ENCODE measurements at regions not wholly inside any gene's neighbourhood (a gene's known extent, or its start where the extent isn't known, plus 50 kb on each side); places are given as distances from the start of the nearest gene placed in this dataset.

DNA sequence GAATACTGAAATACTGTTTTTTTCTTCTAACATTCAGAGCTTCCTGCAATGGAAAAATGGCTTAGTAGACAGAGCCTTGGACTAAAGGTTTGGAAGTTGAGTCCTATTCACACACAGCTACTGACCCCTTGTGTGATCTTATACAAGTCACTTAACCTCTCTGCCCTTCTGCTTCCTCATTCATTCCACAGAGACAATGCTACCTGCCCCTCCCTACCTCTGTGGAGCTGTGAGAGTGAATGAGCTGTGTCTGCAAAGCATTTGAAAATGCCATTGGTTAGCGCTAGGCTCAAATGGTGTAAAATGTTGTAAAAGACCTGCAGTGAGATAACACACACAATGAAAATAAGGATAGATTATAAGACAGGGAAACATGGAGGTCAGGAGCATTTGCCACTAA is 214.4 kb downstream of the BARHL2 start:
- TF ChIP-seq, protein P1, sequence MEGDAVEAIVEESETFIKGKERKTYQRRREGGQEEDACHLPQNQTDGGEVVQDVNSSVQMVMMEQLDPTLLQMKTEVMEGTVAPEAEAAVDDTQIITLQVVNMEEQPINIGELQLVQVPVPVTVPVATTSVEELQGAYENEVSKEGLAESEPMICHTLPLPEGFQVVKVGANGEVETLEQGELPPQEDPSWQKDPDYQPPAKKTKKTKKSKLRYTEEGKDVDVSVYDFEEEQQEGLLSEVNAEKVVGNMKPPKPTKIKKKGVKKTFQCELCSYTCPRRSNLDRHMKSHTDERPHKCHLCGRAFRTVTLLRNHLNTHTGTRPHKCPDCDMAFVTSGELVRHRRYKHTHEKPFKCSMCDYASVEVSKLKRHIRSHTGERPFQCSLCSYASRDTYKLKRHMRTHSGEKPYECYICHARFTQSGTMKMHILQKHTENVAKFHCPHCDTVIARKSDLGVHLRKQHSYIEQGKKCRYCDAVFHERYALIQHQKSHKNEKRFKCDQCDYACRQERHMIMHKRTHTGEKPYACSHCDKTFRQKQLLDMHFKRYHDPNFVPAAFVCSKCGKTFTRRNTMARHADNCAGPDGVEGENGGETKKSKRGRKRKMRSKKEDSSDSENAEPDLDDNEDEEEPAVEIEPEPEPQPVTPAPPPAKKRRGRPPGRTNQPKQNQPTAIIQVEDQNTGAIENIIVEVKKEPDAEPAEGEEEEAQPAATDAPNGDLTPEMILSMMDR (IDR thresholded peaks at IDR 0.05; ENCODE audit: extremely low read depth in 1 of 2, insufficient read depth in 1 of 2, low read depth in 1 of 2, low read length in 2 of 2), result no peak
- no peak for TF ChIP-seq EZH2 (IDR thresholded peaks at IDR 0.05; ENCODE audit: borderline replicate concordance, low read depth, low read length, severe bottlenecking)
- TF ChIP-seq POLR2A (IDR thresholded peaks at IDR 0.05; ENCODE audit: low read depth, low read length), result no peak
- TF ChIP-seq, protein P2, sequence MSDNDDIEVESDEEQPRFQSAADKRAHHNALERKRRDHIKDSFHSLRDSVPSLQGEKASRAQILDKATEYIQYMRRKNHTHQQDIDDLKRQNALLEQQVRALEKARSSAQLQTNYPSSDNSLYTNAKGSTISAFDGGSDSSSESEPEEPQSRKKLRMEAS (IDR thresholded peaks at IDR 0.05; ENCODE audit: insufficient read depth, insufficient read length), result no peak
- TF ChIP-seq POLR2AphosphoS5 (IDR thresholded peaks at IDR 0.05; ENCODE audit: insufficient read depth, low read depth, low read length), result no peak
- no peak for TF ChIP-seq JUN (IDR thresholded peaks at IDR 0.05; ENCODE audit: borderline replicate concordance, insufficient read depth, insufficient read length, low read depth)
- TF ChIP-seq GATA2 (IDR thresholded peaks at IDR 0.05; ENCODE audit: insufficient read depth, insufficient read length, low read depth, low read length), result no peak
- TF ChIP-seq FOS (IDR thresholded peaks at IDR 0.05; ENCODE audit: borderline replicate concordance, insufficient read depth, low read length), result no peak
- no peak for TF ChIP-seq MYC (IDR thresholded peaks at IDR 0.05; ENCODE audit: low read depth, low read length)

Measured in endothelial cell of umbilical vein (primary cell).